NCI-H1092 (cell line): ENCODE measurements at regions not wholly inside any gene's neighbourhood (a gene's known extent, or its start where the extent isn't known, plus 50 kb on each side); places are given as distances from the start of the nearest gene placed in this dataset.
A peak's percentile ranks its signal among the peaks of the same experiment; 100 is the strongest.

Experiments used
- DNase-seq: peaks from one replicate; lab custom pipeline; 2025; lab: John Stamatoyannopoulos, UW

DNA sequence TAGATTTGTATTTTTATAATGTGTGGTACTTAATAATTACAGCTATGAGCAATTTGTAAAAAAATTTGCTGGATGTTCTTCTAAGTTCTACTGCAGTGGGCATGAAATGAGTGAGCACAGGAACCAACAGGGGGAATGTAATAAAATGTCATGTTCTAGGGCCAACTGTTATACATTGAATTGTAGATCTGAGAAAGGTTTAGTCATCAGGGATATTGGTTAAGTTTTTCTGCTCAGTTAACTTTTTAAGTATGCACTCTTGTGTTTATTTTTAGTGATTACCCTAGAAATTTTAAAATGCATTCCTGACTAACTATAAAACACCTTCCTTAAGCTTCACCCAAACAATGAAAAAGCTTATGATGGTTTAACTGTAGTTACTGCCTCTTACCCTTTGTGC, 101.8 kb downstream of the CAND1 start:
- DNase-seq, result no peak

GRCh38 chr12:67377021-67377420, 107.9 kb downstream of the CAND1 start:
- no peak for DNase-seq

DNA sequence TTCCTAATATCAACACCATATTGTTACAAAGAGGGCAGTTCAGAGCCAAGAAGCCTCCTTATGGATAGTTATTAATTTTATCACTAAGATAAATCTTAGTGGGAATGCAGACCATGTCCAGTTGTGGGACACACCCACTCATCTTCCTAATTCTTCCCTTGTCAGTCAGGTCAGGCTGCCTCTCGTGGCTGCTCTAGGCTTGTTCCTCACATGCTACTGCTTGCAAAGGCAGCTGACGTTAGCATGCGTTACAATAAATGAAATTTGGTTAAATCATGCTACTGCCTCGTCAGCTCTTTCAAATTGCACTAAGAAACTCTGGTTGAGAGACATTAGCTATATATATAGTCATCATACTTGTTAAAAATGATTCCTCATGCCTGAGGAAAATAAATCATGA, 108.4 kb downstream of the CAND1 start:
- DNase-seq, result no peak

GRCh38 chr12:67382241-67382871, 113.2 kb downstream of the CAND1 start:
- no peak for DNase-seq

- DNase-seq, result no peak
These were observed 117.9 kb downstream of the CAND1 start for GRCh38 chr12:67386869-67387565.

GRCh38 chr12:67388331-67389138, 119.4 kb downstream of the CAND1 start:
- DNase-seq, result no peak

GRCh38 chr12:67390273-67390672, 121.1 kb downstream of the CAND1 start:
- DNase-seq, result no peak

DNA sequence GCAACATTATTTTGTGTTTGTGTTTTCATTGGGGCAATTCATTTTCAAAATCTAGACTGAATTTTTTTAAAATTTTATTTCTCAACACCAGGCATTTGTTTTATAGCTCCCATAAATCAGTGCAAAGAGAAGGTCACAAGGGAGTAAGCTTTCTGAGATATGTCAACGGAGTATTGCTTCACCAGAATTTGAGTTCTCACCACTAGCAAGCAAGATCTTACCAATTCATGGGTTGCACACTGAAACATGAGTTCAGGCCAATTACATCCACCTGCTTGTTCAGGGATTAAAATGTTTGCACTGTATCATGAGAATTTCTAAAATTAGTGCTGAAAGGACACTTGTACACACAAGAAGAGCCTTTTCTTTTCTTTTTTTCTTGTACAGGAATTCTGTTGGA, 121.9 kb downstream of the CAND1 start:
- no peak for DNase-seq

DNA sequence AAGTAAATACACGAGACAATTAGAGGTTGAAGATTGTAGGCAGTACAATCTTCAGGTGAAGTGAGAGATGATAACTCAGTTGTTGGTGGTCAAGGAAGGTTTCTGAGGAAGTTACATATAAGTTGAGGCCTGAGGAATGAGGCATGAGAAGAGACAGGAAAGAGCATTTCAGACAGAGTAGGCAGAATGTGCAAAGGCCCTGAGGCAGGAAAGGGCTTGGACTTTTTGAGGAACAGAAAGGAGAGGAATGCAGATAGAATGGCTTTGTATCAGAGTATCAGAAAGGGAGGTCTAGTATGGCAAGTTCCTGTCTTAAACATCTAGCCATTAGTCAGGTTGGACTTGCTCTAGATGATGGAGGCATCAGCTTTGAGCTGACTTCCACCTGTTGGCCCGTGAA, 122.5 kb downstream of the CAND1 start:
- DNase-seq, result no peak

GRCh38 chr12:67394550-67394949, 125.4 kb downstream of the CAND1 start:
- no peak for DNase-seq

DNA sequence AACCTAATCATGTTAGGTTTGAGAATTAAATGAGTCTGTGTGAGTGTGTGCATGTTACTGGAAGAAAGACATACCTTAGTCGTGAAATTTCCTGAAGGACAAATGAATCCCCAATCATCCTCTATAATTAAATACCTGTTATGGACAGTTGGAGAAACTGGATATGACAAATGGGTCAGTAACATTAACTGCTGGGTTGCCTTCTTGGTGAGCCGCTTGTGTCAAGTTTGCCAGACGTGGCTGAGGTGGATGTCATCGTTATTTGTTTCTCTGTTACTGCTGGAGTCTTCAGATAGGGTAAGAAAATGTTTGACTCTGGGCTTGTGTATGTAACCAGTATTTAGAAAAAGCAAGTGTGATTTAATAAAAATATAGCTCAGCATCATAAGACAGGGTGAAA, 131.6 kb downstream of the CAND1 start:
- DNase-seq, result no peak

DNA sequence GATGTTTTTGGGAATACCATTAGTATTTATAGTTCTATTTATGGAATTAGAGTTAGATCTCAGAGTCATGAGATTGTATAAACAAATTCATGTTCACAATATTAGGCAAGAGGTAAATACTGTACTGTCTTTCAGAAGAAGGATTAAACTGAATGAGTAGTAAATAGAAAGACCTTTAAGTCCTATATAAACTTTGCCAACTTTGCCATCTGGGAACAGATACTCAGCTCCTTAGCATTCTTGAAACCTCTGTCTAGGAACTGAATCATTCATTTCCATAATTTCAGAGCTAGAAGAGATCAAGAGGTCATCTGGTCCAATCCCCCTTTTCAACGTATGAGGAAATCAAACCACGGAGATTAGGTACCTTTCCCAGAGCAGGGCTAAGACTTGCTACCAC, 141.1 kb downstream of the CAND1 start:
- DNase-seq, result no peak

DNA sequence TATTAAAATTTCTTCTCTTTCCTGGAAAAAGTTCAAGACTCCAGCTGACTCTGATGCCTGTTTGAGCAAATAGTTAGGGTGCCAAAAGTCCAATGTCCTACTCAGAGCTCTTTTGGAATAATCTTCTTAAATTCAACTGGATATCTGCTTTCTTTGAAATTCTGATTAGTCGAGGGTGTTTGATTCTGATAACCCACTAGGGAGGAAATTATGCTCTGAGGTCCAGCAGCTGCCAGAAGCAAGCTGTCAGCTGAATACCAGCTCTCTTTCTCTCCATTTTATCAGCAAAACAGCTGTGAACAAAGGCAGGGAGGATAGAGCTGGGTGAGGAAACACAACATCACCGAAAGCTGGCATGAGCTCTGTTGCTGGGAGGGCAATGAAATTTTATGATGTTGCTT, 141.5 kb downstream of the CAND1 start:
- DNase-seq, result no peak

GRCh38 chr12:67411562-67411961, 142.4 kb downstream of the CAND1 start:
- DNase-seq, result no peak

- no peak for DNase-seq
These were observed 144.4 kb downstream of the CAND1 start for GRCh38 chr12:67413577-67413976.

DNA sequence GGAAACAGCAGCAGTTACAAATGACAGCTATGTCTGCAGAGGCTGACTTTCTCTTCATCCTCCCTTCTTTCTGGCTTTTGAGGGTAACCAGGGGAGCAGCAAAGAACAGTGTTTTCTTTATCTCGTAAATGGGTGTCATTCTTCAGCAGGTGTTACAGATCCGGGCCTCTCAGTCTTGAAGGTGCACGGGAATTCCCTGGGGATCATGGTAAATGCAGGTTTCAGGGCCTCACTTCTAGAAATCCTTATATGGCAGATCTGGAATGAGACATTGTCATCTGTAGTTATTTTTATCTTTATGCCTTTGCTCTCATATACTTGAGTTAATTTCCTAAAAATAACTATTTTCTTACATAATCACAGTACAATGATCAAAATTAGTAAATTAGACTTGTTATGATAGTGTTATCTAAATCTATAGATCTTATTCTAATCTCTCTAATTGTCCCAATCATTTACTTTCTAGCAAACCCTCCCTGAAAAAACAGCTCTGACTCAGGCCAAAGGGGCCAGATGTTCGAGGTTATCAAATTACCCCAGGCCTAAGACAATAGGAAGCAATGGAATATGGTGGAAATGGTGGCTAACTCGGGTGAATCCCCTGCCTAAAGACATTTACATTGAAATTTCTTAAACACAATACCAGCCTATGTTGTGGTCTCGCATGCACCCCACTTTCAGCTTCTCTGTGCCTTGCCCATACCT, 145.0 kb downstream of the CAND1 start:
- DNase-seq, result no peak

GRCh38 chr12:67415473-67415872, 146.3 kb downstream of the CAND1 start:
- DNase-seq, result peak; percentile 46

- DNase-seq, result no peak
These were observed 150.7 kb downstream of the CAND1 start for GRCh38 chr12:67419810-67420209.

- DNase-seq, result no peak
These were observed 151.3 kb downstream of the CAND1 start for GRCh38 chr12:67420506-67420905.

DNA sequence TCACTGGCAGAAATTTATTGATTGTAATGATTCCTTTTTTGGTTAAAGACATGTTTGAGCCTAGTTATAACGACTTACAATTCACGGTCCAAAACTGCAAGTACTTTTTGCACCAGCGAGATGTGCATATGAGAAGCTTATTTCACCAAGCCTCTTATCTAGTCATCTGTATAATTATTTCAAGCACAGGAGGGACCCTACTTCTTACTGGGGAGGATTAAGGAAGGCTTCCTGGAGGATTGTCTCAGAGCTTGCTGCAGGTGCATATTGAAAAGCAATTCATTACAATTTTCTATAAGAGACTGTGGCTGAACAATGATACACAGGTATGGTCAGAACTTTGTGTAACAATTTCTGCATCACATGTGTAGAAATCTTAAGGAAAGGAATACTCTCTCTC, 152.9 kb downstream of the CAND1 start:
- DNase-seq, result no peak

DNA sequence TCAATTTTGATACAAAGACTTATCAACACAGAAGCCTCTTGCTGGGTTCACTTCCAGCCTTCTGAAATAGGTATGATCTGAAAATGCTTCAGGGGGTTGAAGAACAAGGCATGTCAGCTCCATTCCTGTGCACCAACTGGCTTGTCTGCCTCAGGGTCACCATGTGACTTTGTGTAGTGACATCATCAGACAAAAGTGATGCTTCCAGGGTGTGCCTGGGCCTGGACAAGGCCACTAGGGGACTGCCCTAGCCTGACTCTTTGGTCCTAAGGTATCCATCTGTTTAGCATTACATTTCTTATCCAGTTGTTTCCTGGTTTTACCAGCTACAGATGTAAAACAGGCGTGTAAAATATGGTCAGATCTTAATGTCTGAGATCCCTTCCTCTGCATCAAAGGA, 155.6 kb downstream of the CAND1 start:
- DNase-seq, result no peak

- DNase-seq, result no peak
These were observed 156.2 kb downstream of the CAND1 start for GRCh38 chr12:67425394-67425793.

DNA sequence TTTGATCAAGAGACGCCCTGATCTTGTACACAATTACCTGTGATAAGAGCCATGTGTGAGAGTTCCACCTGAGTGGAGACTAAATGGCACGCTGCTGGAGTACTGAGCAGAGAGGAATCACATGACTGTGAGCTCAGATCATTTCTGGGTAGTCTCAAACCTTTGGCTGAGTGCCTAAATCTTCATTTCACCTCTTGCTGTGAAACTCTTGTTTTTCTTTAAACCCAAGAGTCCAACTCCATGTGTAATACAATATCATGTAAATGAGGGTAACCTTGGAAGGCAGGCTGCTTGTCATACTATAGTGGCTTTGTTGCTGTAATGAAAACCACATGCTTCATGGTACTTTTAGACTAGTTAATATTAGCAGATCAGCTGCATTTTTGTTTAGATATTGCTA, 156.9 kb downstream of the CAND1 start:
- DNase-seq, result no peak
